ENCODE measurements at regions not wholly inside any gene's neighbourhood (a gene's known extent, or its start where the extent isn't known, plus 50 kb on each side); places are given as distances from the start of the nearest gene placed in this dataset.
"Not testable (repeated sequence)": the region's sequence is repeated elsewhere in the genome, so short reads cannot be mapped to it uniquely, and the experiment has no call there.

- H3K4me3 ChIP-seq (ENCODE audit: low read depth, low read length); DNase-seq (ENCODE audit: low read depth); POLR2A ChIA-PET; CTCF ChIA-PET; H3K36me3 ChIP-seq (ENCODE audit: control insufficient read depth, insufficient read depth, low read length); H3K27me3 ChIP-seq (ENCODE audit: control insufficient read depth, insufficient read depth, low read length): not testable (repeated sequence)
These were observed 94.5 kb upstream of the NOTCH2NLA start for GRCh38 chr1:146323302-146323701.

- POLR2A ChIA-PET; H3K36me3 ChIP-seq (ENCODE audit: control insufficient read depth, insufficient read depth, low read length); CTCF ChIA-PET: not testable (repeated sequence)
These were observed 94.1 kb upstream of the NOTCH2NLA start for GRCh38 chr1:146322893-146323292.

GRCh38 chr1:146318715-146319114, 89.9 kb upstream of the NOTCH2NLA start:
- H3K27me3 ChIP-seq (ENCODE audit: control insufficient read depth, insufficient read depth, low read length); H3K4me3 ChIP-seq (ENCODE audit: low read depth, low read length); POLR2A ChIA-PET; CTCF ChIA-PET; DNase-seq (ENCODE audit: low read depth); H3K36me3 ChIP-seq (ENCODE audit: control insufficient read depth, insufficient read depth, low read length): not testable (repeated sequence)

More at GRCh38 chr1:146322893-146323292, 94.1 kb upstream of the NOTCH2NLA start:
- H3K4me3 ChIP-seq (ENCODE audit: low read depth, low read length); DNase-seq (ENCODE audit: low read depth); H3K27me3 ChIP-seq (ENCODE audit: control insufficient read depth, insufficient read depth, low read length): not testable (repeated sequence)

GRCh38 chr1:146317785-146318184, 89.0 kb upstream of the NOTCH2NLA start:
- H3K27me3 ChIP-seq (ENCODE audit: control insufficient read depth, insufficient read depth, low read length); POLR2A ChIA-PET; H3K4me3 ChIP-seq (ENCODE audit: low read depth, low read length); H3K36me3 ChIP-seq (ENCODE audit: control insufficient read depth, insufficient read depth, low read length); CTCF ChIA-PET; DNase-seq (ENCODE audit: low read depth): not testable (repeated sequence)

- POLR2A ChIA-PET; H3K36me3 ChIP-seq (ENCODE audit: control insufficient read depth, insufficient read depth, low read length); H3K4me3 ChIP-seq (ENCODE audit: low read depth, low read length); DNase-seq (ENCODE audit: low read depth); H3K27me3 ChIP-seq (ENCODE audit: control insufficient read depth, insufficient read depth, low read length); CTCF ChIA-PET: not testable (repeated sequence)
These were observed 85.8 kb upstream of the NOTCH2NLA start for GRCh38 chr1:146314449-146315246.

- H3K4me3 ChIP-seq (ENCODE audit: low read depth, low read length); DNase-seq (ENCODE audit: low read depth); POLR2A ChIA-PET; H3K27me3 ChIP-seq (ENCODE audit: control insufficient read depth, insufficient read depth, low read length); CTCF ChIA-PET; H3K36me3 ChIP-seq (ENCODE audit: control insufficient read depth, insufficient read depth, low read length): not testable (repeated sequence)
These were observed 81.8 kb upstream of the NOTCH2NLA start for GRCh38 chr1:146310579-146310978.

- H3K27me3 ChIP-seq (ENCODE audit: control insufficient read depth, insufficient read depth, low read length); H3K4me3 ChIP-seq (ENCODE audit: low read depth, low read length); CTCF ChIA-PET; H3K36me3 ChIP-seq (ENCODE audit: control insufficient read depth, insufficient read depth, low read length); POLR2A ChIA-PET; DNase-seq (ENCODE audit: low read depth): not testable (repeated sequence)
These were observed 80.6 kb upstream of the NOTCH2NLA start for GRCh38 chr1:146309427-146309826.

GRCh38 chr1:146308892-146309291, 80.1 kb upstream of the NOTCH2NLA start:
- POLR2A ChIA-PET; H3K4me3 ChIP-seq (ENCODE audit: low read depth, low read length); CTCF ChIA-PET; DNase-seq (ENCODE audit: low read depth); H3K36me3 ChIP-seq (ENCODE audit: control insufficient read depth, insufficient read depth, low read length); H3K27me3 ChIP-seq (ENCODE audit: control insufficient read depth, insufficient read depth, low read length): not testable (repeated sequence)

GRCh38 chr1:146308152-146308551, 79.3 kb upstream of the NOTCH2NLA start:
- CTCF ChIA-PET; POLR2A ChIA-PET; H3K4me3 ChIP-seq (ENCODE audit: low read depth, low read length); DNase-seq (ENCODE audit: low read depth); H3K36me3 ChIP-seq (ENCODE audit: control insufficient read depth, insufficient read depth, low read length); H3K27me3 ChIP-seq (ENCODE audit: control insufficient read depth, insufficient read depth, low read length): not testable (repeated sequence)

GRCh38 chr1:146307632-146308031, 78.8 kb upstream of the NOTCH2NLA start:
- H3K36me3 ChIP-seq (ENCODE audit: control insufficient read depth, insufficient read depth, low read length); POLR2A ChIA-PET; CTCF ChIA-PET; H3K27me3 ChIP-seq (ENCODE audit: control insufficient read depth, insufficient read depth, low read length); H3K4me3 ChIP-seq (ENCODE audit: low read depth, low read length); DNase-seq (ENCODE audit: low read depth): not testable (repeated sequence)

GRCh38 chr1:146306651-146307050, 77.8 kb upstream of the NOTCH2NLA start:
- H3K4me3 ChIP-seq (ENCODE audit: low read depth, low read length); H3K27me3 ChIP-seq (ENCODE audit: control insufficient read depth, insufficient read depth, low read length); DNase-seq (ENCODE audit: low read depth); CTCF ChIA-PET; H3K36me3 ChIP-seq (ENCODE audit: control insufficient read depth, insufficient read depth, low read length); POLR2A ChIA-PET: not testable (repeated sequence)

GRCh38 chr1:146305442-146305841, 76.6 kb upstream of the NOTCH2NLA start:
- H3K36me3 ChIP-seq (ENCODE audit: control insufficient read depth, insufficient read depth, low read length); DNase-seq (ENCODE audit: low read depth); POLR2A ChIA-PET; CTCF ChIA-PET; H3K4me3 ChIP-seq (ENCODE audit: low read depth, low read length); H3K27me3 ChIP-seq (ENCODE audit: control insufficient read depth, insufficient read depth, low read length): not testable (repeated sequence)

- CTCF ChIA-PET; DNase-seq (ENCODE audit: low read depth); H3K36me3 ChIP-seq (ENCODE audit: control insufficient read depth, insufficient read depth, low read length); H3K4me3 ChIP-seq (ENCODE audit: low read depth, low read length); POLR2A ChIA-PET; H3K27me3 ChIP-seq (ENCODE audit: control insufficient read depth, insufficient read depth, low read length): not testable (repeated sequence)
These were observed 69.7 kb upstream of the NOTCH2NLA start for GRCh38 chr1:146298575-146298897.

Data from BJ (cell line).